ENCODE measurements at regions not wholly inside any gene's neighbourhood (a gene's known extent, or its start where the extent isn't known, plus 50 kb on each side); places are given as distances from the start of the nearest gene placed in this dataset.

DNA sequence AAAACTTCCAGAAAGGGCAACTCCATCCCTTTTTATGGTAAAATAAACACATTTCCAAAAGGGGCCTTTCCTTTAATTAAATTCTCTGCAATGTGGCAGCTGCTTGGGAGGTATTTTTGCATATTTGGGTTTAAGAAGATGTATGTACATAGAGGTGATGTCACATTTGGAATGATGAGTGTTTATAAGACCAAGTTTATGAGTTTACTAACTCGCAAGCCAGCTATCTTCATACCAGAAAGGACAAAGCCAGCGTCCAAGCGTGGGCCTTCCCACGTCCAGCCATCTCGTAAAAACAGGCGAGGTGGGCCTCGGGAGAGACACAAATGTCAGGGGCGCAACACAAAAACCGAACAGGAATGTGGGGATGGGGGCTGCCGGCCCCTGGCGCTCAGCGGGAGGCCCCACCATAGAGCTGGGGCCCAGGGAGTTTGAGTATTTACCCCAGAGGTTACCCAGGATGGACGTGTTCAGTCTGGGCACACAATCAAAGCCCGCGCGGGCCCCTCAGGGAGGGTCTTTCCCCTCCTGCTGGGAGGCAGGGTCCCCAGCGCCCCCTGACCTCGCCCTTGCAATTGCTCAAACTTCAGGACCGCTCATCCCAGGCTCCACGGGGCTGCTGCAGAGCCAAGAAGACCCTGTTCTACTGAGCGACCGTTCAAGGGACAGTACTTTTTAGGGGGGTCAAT lies 137.3 kb downstream of the TWIST2 start:
- DNase-seq = no peak

DNA sequence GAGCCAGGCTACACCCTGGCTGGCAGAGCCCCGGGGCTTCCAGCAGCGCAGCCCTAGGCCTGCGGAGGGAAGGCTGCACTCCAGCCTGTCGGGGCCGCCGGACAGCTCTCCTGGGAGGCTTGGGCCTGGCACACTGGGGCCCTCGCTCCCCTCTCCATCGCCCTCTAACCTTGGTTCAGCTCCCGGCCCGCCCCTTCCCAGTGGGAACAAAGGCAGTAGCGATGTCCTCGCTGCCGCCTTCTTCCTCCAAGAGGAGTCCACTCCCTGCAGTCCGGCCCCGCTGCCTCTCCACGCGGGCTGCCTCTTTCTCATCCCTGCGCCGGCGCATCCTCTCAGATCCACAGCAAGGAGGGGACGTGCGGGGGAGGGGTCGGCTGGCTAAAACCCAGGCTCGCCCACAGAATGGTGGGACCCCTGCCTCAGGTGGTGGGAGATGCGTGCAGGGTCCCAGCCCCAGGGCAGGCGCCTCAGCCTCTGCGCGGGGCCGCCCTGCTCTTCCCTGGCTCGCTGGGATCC lies 138.1 kb downstream of the TWIST2 start:
- no peak for DNase-seq

DNA sequence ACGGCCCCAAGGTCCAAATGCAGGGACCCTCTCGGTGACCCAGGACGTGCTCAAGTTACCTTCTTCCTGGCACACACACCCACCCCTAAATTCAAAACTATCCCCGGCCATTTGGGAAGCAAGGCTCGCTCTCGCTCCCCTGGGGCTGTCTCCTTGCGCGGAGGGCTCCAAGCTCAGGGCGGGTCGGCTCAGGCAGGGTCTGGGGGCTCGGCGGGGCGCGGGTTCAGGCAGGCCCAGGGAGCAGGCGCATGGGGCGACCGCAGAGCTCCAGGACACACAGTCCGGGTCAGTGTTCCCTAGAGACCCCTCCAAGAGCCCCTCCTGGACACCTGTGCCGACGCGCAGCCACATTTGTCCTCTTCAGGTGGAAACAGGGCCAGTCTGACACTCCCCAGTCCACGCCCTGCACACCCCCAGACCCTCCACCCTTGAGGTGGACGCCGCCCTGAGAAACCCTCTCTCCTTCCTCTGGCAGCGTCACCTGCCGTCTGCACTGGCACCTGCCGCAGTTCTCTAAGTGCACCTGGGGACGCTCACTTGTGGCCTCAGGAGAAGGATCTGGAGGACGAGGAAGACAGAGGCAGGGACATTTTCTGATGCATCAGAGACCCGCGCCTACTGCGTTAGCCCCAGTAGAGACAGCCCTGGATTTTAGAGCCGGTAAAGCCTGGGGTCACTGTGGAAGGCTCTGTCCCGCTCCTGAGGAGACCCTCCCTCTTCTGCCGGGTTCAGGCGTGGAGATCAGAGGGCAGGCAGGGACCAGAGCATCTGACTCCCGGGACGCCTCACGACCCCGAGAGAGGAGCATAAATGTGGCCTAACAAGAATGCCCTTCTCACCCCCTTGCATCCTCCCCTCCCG lies 138.8 kb downstream of the TWIST2 start:
- DNase-seq = no peak

DNA sequence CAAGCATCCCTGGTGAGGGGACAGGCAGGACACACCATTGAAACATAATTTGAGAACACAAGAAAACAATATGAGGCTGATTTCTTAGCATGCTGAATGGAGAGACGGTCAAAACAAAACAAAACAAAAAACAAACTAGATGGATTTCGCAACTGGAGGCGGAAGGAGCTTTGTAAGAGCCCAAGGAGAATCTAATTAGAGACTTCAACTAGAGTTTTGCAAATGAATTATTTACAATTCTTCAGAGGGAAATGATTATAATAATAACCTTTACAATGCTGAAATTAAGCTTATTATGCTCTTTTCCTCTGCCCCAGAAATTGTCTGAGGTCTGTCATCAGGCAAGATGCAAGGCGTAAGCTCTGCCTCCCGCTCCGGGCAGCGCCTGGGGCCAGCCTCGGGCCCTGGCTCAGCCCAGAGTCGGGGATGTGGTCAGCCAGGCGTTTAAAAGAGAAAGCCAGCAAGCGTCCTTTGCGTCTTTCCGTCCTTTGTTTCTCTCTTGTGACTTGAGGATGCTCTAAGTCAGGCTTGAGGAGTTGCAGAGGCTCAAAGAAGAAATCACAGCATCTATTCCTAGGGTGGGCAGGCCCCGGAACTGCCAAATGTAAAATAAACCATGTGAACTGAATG lies 139.6 kb downstream of the TWIST2 start:
- no peak for DNase-seq

DNA sequence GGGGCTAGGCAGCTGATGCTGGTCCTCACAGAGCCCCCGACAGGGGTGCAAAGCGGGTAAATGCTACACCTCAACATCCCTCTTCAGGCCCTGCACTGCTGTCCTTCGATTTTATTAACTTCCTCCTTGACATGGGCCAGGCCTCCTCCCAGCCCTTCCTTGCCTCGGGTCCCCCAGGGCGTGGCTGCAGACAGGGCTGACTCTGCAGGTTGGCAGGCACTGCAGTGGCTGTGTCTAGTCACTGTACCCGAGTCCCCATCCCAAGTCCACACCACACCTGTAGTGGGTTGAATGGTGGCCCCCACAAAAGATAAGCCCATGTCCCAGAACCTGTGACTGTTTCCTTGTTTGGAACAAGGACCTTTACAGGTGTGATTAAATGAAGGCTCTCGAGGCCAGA lies 140.2 kb downstream of the TWIST2 start:
- no peak for DNase-seq

DNA sequence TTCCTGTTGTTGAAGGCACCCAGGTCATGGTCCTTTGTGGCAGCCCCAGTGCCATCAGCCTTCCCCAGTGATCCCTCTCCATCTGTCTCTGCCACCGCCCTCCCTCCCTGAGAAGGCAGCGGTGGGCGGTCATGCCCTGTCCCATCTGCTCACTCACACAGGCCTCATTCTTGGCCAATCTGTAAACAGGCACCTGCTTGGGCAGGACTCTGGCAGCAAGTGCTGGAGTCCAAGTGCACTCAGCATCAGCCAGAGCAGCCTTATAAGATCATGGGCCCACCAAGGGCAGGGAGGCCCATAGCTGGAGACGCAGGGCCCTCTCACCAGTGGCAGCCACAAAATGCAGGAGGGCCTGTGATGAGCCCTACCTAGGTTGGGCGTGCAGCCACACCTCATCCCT lies 140.9 kb downstream of the TWIST2 start:
- DNase-seq = no peak

DNA sequence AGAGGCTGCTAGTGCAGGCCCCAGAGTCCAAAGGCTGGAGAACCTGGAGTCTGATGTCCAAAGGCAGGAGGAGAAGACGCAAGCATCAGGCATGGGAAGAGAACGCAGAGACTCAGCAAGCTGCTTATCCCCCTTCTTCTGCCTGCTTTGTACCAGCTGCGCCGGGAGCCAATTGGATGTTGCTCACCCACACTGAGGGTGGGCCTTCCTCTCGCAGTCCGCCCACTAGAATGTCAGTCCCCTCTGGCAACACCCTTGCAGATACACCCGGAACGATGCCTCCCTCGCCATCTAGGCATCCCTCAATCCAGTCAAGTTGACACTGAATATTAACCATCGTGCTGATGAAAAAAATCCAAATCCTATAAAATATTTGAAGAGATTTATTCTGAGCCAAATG lies 141.6 kb downstream of the TWIST2 start:
- no peak for DNase-seq

DNA sequence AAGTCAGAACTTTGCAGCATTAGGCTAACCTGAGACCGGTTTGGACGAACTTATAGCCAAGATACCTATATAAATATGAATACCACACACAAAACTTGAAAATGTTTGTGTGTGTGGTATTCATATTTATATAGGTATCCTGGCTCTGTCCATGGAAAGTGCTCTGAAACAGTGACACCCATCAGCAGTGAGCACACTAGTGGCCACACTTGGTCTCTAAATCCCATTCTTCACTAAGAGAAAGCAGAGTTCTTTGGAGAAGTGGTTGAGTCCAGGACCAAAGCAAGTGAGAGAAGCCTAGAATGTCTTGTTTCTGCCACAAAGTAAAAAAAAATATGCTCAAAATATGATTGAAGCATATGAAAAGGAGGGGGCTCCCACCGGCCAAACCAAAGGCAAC lies 146.5 kb downstream of the TWIST2 start:
- no peak for DNase-seq

DNA sequence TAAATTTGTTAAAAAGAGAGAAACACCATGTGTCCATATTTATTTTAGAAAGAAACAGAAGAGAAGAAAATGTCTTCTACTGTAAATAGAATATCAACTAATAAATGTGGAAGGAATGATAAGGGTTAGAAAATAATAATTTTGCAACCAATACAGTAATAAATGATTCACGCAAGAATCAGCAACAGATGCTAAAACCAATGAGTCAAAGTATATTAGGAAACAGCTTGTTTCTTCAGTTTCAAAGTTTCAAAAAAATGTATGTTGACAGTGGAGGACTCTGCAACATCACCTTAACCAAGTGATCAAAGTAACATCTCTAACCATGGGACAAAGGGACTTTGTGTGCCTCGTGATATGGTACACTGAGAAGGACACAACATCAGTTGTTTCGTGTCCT lies 147.0 kb downstream of the TWIST2 start:
- DNase-seq = no peak

DNA sequence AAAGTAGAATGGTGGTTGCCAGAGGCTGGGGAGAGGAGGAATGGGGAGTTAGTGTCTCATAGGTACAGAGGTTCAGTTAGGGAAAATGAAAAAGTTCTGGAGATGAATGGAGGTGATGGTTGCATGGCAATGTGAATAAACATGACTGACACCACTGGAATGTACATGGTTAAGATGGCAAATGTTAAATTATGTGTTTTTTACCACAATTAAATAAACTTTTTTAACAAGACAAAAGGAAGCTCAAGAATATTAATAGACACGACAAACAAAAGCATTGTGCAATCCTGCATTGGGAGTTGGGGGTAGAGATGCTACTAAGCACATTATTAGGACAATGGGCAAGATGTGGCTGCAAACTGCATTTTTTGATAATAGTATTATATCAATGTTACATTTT lies 147.7 kb downstream of the TWIST2 start:
- no peak for DNase-seq

DNA sequence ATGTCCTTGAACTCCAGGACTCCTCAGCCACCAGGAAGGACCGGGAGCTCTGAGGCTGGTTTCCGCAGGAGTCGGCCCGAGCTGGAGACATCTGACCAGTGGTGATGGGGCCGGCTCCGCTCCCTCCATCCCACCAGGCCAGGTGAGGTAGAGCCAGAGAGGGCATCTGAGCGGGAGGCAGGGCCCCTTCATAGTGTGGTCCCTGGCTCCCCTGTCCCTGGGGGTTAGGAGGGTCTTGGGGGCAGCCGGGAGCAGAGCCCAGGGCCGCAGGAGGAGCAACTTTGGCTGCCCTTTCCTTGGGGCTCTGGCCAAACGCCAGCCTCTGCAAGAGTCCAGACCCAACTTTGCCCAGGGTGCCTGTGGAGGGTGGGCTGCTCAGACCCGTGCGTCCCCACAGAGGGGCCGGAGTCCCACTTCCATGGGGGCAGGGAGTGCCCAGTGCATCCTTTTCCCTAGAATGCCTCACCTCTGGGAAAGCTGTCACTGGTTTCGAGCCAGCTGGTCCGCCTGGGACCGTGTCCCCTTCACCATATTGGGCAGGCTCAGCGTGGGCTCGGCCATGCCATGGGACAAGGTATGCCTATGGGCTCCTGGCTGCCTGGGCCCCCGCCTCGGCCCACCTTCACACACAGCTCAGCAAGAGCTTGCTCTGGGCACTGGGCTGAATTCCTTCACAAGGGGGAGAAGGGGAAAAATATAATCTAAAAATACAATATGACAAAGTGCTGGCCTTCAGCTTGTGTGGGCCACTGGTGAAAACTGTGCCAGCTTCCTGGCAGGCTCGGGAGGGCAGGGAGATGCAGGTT lies 148.6 kb downstream of the TWIST2 start:
- DNase-seq = no peak

DNA sequence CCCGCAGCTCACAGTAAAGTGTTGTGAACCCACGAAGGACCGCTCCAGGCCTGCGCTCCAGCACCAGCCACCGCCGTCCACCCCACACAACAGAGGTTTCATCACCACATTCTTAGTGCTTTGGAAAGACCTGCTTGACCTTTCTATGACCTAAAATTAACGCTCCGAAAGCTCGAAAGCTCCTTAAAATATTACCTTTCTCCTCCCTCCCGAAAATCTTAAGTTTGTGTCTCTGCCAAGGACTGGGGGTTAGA lies 149.2 kb downstream of the TWIST2 start:
- no peak for DNase-seq

DNA sequence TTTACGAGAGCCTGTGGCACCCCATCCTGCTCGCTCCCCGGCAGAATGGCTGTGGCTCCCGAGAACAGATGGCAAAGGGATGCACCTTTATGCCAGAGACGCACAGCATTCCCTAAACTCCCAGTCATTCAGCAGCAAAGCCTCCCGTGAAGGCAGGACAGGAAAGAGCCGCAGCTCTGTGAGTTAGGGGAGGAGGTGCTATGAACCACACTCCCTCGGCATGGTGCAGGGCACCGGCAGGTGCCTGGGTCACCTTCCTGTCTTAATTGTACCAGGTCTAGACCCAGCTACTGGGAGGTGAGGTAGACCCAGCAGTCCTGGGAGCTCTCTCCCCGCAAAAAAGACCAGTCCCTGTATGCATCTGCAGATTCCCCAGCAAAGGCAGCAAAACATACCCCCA lies 149.8 kb downstream of the TWIST2 start:
- no peak for DNase-seq
